HEK293T (cell line): ENCODE measurements at regions not wholly inside any gene's neighbourhood (a gene's known extent, or its start where the extent isn't known, plus 50 kb on each side); places are given as distances from the start of the nearest gene placed in this dataset.

Source experiments
- ARNT ChIP-seq: fragments of 450-650 bp; IDR thresholded peaks from 2 replicates; pipeline ENCODE4 v1.6.1; 2017; ENCODE audit warnings: mild to moderate bottlenecking
- LEF1 ChIP-seq: fragments of 450-650 bp; IDR thresholded peaks from 2 replicates; pipeline ENCODE4 v1.6.1; 2017; ENCODE audit warnings: mild to moderate bottlenecking, borderline replicate concordance
- NFRKB ChIP-seq: fragments of 450-650 bp; IDR thresholded peaks from 2 replicates; pipeline ENCODE4 v1.6.1; 2016; ENCODE audit warnings: mild to moderate bottlenecking, moderate library complexity
- SP1 ChIP-seq: fragments of 450-650 bp; IDR thresholded peaks from 2 replicates; pipeline ENCODE4 v1.6.1; 2017
- ZNF384 ChIP-seq: fragments of 450-650 bp; IDR thresholded peaks from 2 replicates; pipeline ENCODE4 v1.6.1; 2016

- TF ChIP-seq ZNF384 (no peak), ARNT (no peak), SP1 (no peak), NFRKB (no peak), LEF1 (no peak)
These were observed 1197.5 kb upstream of the C9orf72 start for GRCh38 chr9:28770827-28771226.
